Mesenchymal stem cell (in vitro differentiated cells and primary cell): ENCODE measurements at regions not wholly inside any gene's neighbourhood (a gene's known extent, or its start where the extent isn't known, plus 50 kb on each side); places are given as distances from the start of the nearest gene placed in this dataset.
"Not testable (repeated sequence)": the region's sequence is repeated elsewhere in the genome, so short reads cannot be mapped to it uniquely, and the experiment has no call there.

Source experiments
- DNase-seq: peaks from one replicate; pipeline ENCODE4 v3.0.0-alpha.2; 2013
- H2AFZ ChIP-seq: one replicate; pipeline ENCODE4 v1.6.1; 2013; ENCODE audit warnings: low read depth, mild to moderate bottlenecking, control low read depth, inconsistent platforms, low read length, moderate library complexity
- H2AK5ac ChIP-seq: 2 replicates; pipeline ENCODE4 v1.6.1; 2013; ENCODE audit warnings: low read length, moderate library complexity, mild to moderate bottlenecking, inconsistent platforms; ENCODE audit not compliant: severe bottlenecking
- H2BK120ac ChIP-seq: one replicate; pipeline ENCODE4 v1.6.1; 2013; ENCODE audit warnings: low read depth, mild to moderate bottlenecking, inconsistent platforms, low read length, moderate library complexity
- H2BK12ac ChIP-seq, 2 experiments: one replicate each; pipeline ENCODE4 v1.6.1; 2013; ENCODE audit warnings: inconsistent platforms in 2 of 2, low read length in 2 of 2, mild to moderate bottlenecking in 2 of 2, moderate library complexity in 2 of 2, control low read depth in 1 of 2
- H2BK15ac ChIP-seq: one replicate; pipeline ENCODE4 v1.6.1; 2013; ENCODE audit warnings: mild to moderate bottlenecking, low read depth, inconsistent platforms; ENCODE audit not compliant: poor library complexity, severe bottlenecking
- H2BK5ac ChIP-seq: 2 replicates; pipeline ENCODE4 v1.6.1; 2013; ENCODE audit warnings: low read depth, mild to moderate bottlenecking, low read length, control low read depth, inconsistent platforms; ENCODE audit not compliant: poor library complexity, severe bottlenecking
- H3K14ac ChIP-seq, 2 experiments: one replicate each; pipeline ENCODE4 v1.6.1; 2013; ENCODE audit warnings: inconsistent platforms in 2 of 2, low read length in 2 of 2, control low read depth in 1 of 2, mild to moderate bottlenecking in 1 of 2, moderate library complexity in 1 of 2
- H3K18ac ChIP-seq, 2 experiments: one replicate each; pipeline ENCODE4 v1.6.1; 2013; ENCODE audit warnings: inconsistent platforms in 2 of 2, low read length in 2 of 2, control low read depth in 1 of 2, low read depth in 1 of 2, mild to moderate bottlenecking in 1 of 2
- H3K23ac ChIP-seq, 2 experiments: one replicate each; pipeline ENCODE4 v1.6.1; 2013; ENCODE audit warnings: inconsistent platforms in 2 of 2, low read length in 2 of 2, mild to moderate bottlenecking in 2 of 2, moderate library complexity in 2 of 2, control low read depth in 1 of 2
- H3K27ac ChIP-seq: 2 replicates; pipeline ENCODE4 v1.5.1; 2013; ENCODE audit warnings: mild to moderate bottlenecking, moderate library complexity, low read length, control low read depth, inconsistent platforms; ENCODE audit not compliant: poor library complexity, severe bottlenecking
- H3K27me3 ChIP-seq, 2 experiments: 2 replicates each; pipeline versions ENCODE4 v1.6.1 to v1.7.0; 2013; ENCODE audit warnings: low read length in 2 of 2, mild to moderate bottlenecking in 2 of 2, moderate library complexity in 2 of 2, control low read depth in 1 of 2, inconsistent platforms in 1 of 2; ENCODE audit not compliant: control insufficient read depth in 1 of 2, insufficient read depth in 1 of 2
- H3K36me3 ChIP-seq, 2 experiments: 2 replicates each; pipeline versions ENCODE4 v1.6.1 to v1.7.0; 2013; ENCODE audit warnings: low read length in 2 of 2, control low read depth in 1 of 2, inconsistent platforms in 1 of 2, low read depth in 1 of 2, mild to moderate bottlenecking in 1 of 2; ENCODE audit not compliant: insufficient read depth in 2 of 2, control insufficient read depth in 1 of 2
- H3K4ac ChIP-seq, 2 experiments: one replicate each; pipeline ENCODE4 v1.6.1; 2013; ENCODE audit warnings: inconsistent platforms in 2 of 2, low read length in 2 of 2, mild to moderate bottlenecking in 2 of 2, moderate library complexity in 2 of 2, control low read depth in 1 of 2, low read depth in 1 of 2
- H3K4me1 ChIP-seq: 2 replicates; pipeline ENCODE4 v1.6.1; 2013; ENCODE audit warnings: low read depth, low read length, control low read depth; ENCODE audit not compliant: control insufficient read depth, insufficient read depth
- H3K4me2 ChIP-seq: 2 replicates; pipeline ENCODE4 v1.6.1; 2013; ENCODE audit warnings: low read length, mild to moderate bottlenecking, inconsistent platforms; ENCODE audit not compliant: poor library complexity, severe bottlenecking
- H3K4me3 ChIP-seq, 2 experiments: 2 replicates each; pipeline versions ENCODE4 v1.5.1 to v1.7.0; 2013; ENCODE audit warnings: low read length in 2 of 2, mild to moderate bottlenecking in 2 of 2, control low read depth in 1 of 2, low read depth in 1 of 2; ENCODE audit not compliant: insufficient read depth in 1 of 2
- H3K79me1 ChIP-seq: replicated peaks from 2 replicates; pipeline ENCODE4 v1.6.1; 2013; ENCODE audit warnings: mild to moderate bottlenecking, control low read depth, low read length, inconsistent platforms; ENCODE audit not compliant: poor library complexity, severe bottlenecking
- H3K9ac ChIP-seq: 2 replicates; pipeline ENCODE4 v1.7.0; 2013; ENCODE audit warnings: mild to moderate bottlenecking, low read length, moderate library complexity
- H3K9me3 ChIP-seq: 2 replicates; pipeline ENCODE4 v1.7.0; 2013; ENCODE audit warnings: mild to moderate bottlenecking, low read length; ENCODE audit not compliant: control insufficient read depth
- H4K8ac ChIP-seq: one replicate; pipeline ENCODE4 v1.6.1; 2013; ENCODE audit warnings: inconsistent platforms, mild to moderate bottlenecking, low read length, moderate library complexity
- H4K91ac ChIP-seq: one replicate; pipeline ENCODE4 v1.6.1; 2013; ENCODE audit warnings: mild to moderate bottlenecking, low read length, inconsistent platforms
- WGBS: methylation state at CpG from one replicate; pipeline ENCODE4 v1.1.7; 2013; ENCODE audit warnings: mixed read lengths; 5-methylcytosine and 5-hydroxymethylcytosine counted together

GRCh38 chr5:155150012-155150411 lies 136.5 kb downstream of the KIF4B start:
- H2BK5ac ChIP-seq: no peak overlapping the region
- no peak overlapping the region for H3K9ac ChIP-seq
- H3K4me1 ChIP-seq: no peaks in the 10 kb centered on the region
- no peak overlapping the region for H3K4ac ChIP-seq
- no peak overlapping the region for H2AK5ac ChIP-seq
- H3K18ac ChIP-seq: no peak overlapping the region
- H3K79me1 ChIP-seq: no peaks in the 10 kb centered on the region
- H3K4me3 ChIP-seq: no peak overlapping the region
- 43% methylated on average over 4 of the region's 4 CpGs for WGBS
- no peak for DNase-seq
- no peak overlapping the region for H2BK15ac ChIP-seq
- no peak overlapping the region for H4K91ac ChIP-seq
- H2AFZ ChIP-seq: no peak overlapping the region
- H3K27me3 ChIP-seq: peaks cover 0 to 4% of the 10 kb centered on the region in 2 experiments
- no peak overlapping the region for H3K14ac ChIP-seq
- H3K9me3 ChIP-seq: no peaks in the 10 kb centered on the region
- H2BK120ac ChIP-seq: no peak overlapping the region
- no peak overlapping the region for H4K8ac ChIP-seq
- H3K23ac ChIP-seq: no peak overlapping the region
- no peaks in the 10 kb centered on the region for H3K36me3 ChIP-seq
- H3K27ac ChIP-seq: no peak overlapping the region
- H3K4me2 ChIP-seq: no peak overlapping the region
- H2BK12ac ChIP-seq: no peak overlapping the region

- no peak overlapping the region for H3K4ac ChIP-seq
Observed at GRCh38 chr5:155154973-155155372, 141.4 kb downstream of the KIF4B start.

GRCh38 chr5:155163084-155163483 lies 149.5 kb downstream of the KIF4B start:
- H3K9me3 ChIP-seq, H3K4me1 ChIP-seq, H3K23ac ChIP-seq, H3K4me3 ChIP-seq, H3K18ac ChIP-seq, H2BK120ac ChIP-seq, H3K4me2 ChIP-seq, H3K27me3 ChIP-seq, H2AFZ ChIP-seq, H2BK15ac ChIP-seq, H4K91ac ChIP-seq, H3K4ac ChIP-seq, H3K79me1 ChIP-seq, H2BK5ac ChIP-seq, H3K27ac ChIP-seq, DNase-seq, H3K36me3 ChIP-seq, H4K8ac ChIP-seq, H3K9ac ChIP-seq, H2AK5ac ChIP-seq, H2BK12ac ChIP-seq, H3K14ac ChIP-seq: not testable (repeated sequence)
- WGBS: 73% methylated on average over 6 of the region's 7 CpGs

More at GRCh38 chr5:155154973-155155372, 141.4 kb downstream of the KIF4B start:
- H3K79me1 ChIP-seq: no peaks in the 10 kb centered on the region
- no peak overlapping the region for H3K4me2 ChIP-seq
- H3K18ac ChIP-seq: no peak overlapping the region
- H3K27me3 ChIP-seq: no peaks in the 10 kb centered on the region
- no peak overlapping the region for H3K4me3 ChIP-seq
- H3K14ac ChIP-seq: no peak overlapping the region
- H2BK120ac ChIP-seq: no peak overlapping the region
- no peak overlapping the region for H2BK15ac ChIP-seq
- no peak for DNase-seq
- H3K36me3 ChIP-seq: no peaks in the 10 kb centered on the region
- no peak overlapping the region for H3K27ac ChIP-seq
- H3K9me3 ChIP-seq: no peaks in the 10 kb centered on the region
- no peak overlapping the region for H2BK5ac ChIP-seq
- H3K23ac ChIP-seq: no peak overlapping the region
- no peak overlapping the region for H2AFZ ChIP-seq
- no peaks in the 10 kb centered on the region for H3K4me1 ChIP-seq
- no peak overlapping the region for H2BK12ac ChIP-seq
- H2AK5ac ChIP-seq: no peak overlapping the region
- no peak overlapping the region for H3K9ac ChIP-seq
- H4K8ac ChIP-seq: no peak overlapping the region
- no peak overlapping the region for H4K91ac ChIP-seq

- no peak overlapping the region for H3K9ac ChIP-seq
- H2BK12ac ChIP-seq: no peak overlapping the region
- H4K91ac ChIP-seq: no peak overlapping the region
- 75% methylated on average over 3 of the region's 3 CpGs for WGBS
- DNase-seq: no peak
- no peak overlapping the region for H3K14ac ChIP-seq
- H2AFZ ChIP-seq: no peak overlapping the region
- no peaks in the 10 kb centered on the region for H3K36me3 ChIP-seq
- no peak overlapping the region for H2BK5ac ChIP-seq
- no peaks in the 10 kb centered on the region for H3K4me1 ChIP-seq
- no peak overlapping the region for H3K4me2 ChIP-seq
- no peaks in the 10 kb centered on the region for H3K9me3 ChIP-seq
- no peak overlapping the region for H3K27ac ChIP-seq
- H2AK5ac ChIP-seq: no peak overlapping the region
- H2BK15ac ChIP-seq: no peak overlapping the region
- H2BK120ac ChIP-seq: no peak overlapping the region
- H3K4me3 ChIP-seq: no peak overlapping the region
- no peaks in the 10 kb centered on the region for H3K79me1 ChIP-seq
- H4K8ac ChIP-seq: no peak overlapping the region
- H3K18ac ChIP-seq: no peak overlapping the region
- no peak overlapping the region for H3K23ac ChIP-seq
- H3K27me3 ChIP-seq: no peaks in the 10 kb centered on the region
- H3K4ac ChIP-seq: no peak overlapping the region
Observed at GRCh38 chr5:155167736-155168135, 154.2 kb downstream of the KIF4B start.
